PFSK-1 (cell line): ENCODE measurements at regions not wholly inside any gene's neighbourhood (a gene's known extent, or its start where the extent isn't known, plus 50 kb on each side); places are given as distances from the start of the nearest gene placed in this dataset.

Experiments used
- POLR2AphosphoS5 ChIP-seq: IDR thresholded peaks from 2 replicates; pipeline ENCODE4 v1.6.1; 2012; ENCODE audit warnings: low read depth, mild to moderate bottlenecking, control low read depth, low read length, moderate library complexity
- SIN3A ChIP-seq: IDR thresholded peaks from 2 replicates; pipeline ENCODE4 v1.6.1; 2012; ENCODE audit warnings: mild to moderate bottlenecking, low read length, moderate library complexity, borderline replicate concordance; ENCODE audit not compliant: insufficient read depth
- TAF1 ChIP-seq: IDR thresholded peaks from 2 replicates; pipeline ENCODE4 v1.6.1; 2012; ENCODE audit warnings: low read length, control low read depth, borderline replicate concordance; ENCODE audit not compliant: insufficient read depth
- TF ChIP-seq, protein P1 (sequence below), 2 experiments: IDR thresholded peaks; 2 replicates each; pipeline versions ENCODE4 v1.6.1 to v1.8.0; 2011 to 2012; ENCODE audit warnings: low read depth in 2 of 2, low read length in 2 of 2, control low read depth in 1 of 2, inconsistent platforms in 1 of 2, mild to moderate bottlenecking in 1 of 2, moderate library complexity in 1 of 2; ENCODE audit not compliant: insufficient read depth in 1 of 2

DNA sequence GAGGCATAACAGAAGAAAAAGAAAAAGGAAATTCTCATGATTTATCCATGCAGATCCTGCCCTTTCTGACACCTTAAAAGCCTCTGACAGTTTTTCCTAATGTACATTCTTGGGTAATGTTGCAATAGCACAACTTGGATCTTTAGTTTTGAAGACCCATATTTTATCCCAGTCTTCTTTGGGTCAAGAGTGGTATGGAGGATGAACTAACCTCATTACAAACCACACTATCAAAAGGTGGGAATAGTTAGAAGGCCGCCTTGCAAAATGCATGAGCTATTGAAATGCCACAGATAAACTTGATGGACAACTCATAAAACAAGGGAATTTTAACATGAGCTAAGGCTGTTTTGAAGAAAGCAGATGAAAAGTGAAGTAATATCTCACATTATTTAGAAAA lies 1479.8 kb upstream of the ACVR2A start:
- TF ChIP-seq, protein P1, sequence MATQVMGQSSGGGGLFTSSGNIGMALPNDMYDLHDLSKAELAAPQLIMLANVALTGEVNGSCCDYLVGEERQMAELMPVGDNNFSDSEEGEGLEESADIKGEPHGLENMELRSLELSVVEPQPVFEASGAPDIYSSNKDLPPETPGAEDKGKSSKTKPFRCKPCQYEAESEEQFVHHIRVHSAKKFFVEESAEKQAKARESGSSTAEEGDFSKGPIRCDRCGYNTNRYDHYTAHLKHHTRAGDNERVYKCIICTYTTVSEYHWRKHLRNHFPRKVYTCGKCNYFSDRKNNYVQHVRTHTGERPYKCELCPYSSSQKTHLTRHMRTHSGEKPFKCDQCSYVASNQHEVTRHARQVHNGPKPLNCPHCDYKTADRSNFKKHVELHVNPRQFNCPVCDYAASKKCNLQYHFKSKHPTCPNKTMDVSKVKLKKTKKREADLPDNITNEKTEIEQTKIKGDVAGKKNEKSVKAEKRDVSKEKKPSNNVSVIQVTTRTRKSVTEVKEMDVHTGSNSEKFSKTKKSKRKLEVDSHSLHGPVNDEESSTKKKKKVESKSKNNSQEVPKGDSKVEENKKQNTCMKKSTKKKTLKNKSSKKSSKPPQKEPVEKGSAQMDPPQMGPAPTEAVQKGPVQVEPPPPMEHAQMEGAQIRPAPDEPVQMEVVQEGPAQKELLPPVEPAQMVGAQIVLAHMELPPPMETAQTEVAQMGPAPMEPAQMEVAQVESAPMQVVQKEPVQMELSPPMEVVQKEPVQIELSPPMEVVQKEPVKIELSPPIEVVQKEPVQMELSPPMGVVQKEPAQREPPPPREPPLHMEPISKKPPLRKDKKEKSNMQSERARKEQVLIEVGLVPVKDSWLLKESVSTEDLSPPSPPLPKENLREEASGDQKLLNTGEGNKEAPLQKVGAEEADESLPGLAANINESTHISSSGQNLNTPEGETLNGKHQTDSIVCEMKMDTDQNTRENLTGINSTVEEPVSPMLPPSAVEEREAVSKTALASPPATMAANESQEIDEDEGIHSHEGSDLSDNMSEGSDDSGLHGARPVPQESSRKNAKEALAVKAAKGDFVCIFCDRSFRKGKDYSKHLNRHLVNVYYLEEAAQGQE (IDR thresholded peaks at IDR 0.05; ENCODE audit: insufficient read depth in 1 of 2, low read depth in 2 of 2, low read length in 2 of 2) = no peak
- no peak for TF ChIP-seq POLR2AphosphoS5
- no peak for TF ChIP-seq TAF1
- TF ChIP-seq SIN3A = no peak
